Esophagus squamous epithelium (tissue), 5 donors: ENCODE measurements at regions not wholly inside any gene's neighbourhood (a gene's known extent, or its start where the extent isn't known, plus 50 kb on each side); places are given as distances from the start of the nearest gene placed in this dataset.

Experiments
- DNase-seq: peaks from one replicate; lab custom pipeline; 2025; lab: John Stamatoyannopoulos, UW
- H3K27ac ChIP-seq, 4 donors: fragments of 200-600 bp; sonication (generic); one replicate each; pipeline ENCODE4 v1.5.1; 2016 to 2019; ENCODE audit warnings: mild to moderate bottlenecking in 1 of 4
- H3K27me3 ChIP-seq, 4 donors: fragments of 200-600 bp; sonication (generic); 1 replicate in 3 of 4; 2 replicates in 1 of 4; pipeline versions ENCODE4 v1.5.1 to v1.6.0; 2017 to 2021; ENCODE audit warnings: antibody characterized with exemption in 1 of 4
- H3K36me3 ChIP-seq, 3 donors: fragments of 200-600 bp; sonication (generic); one replicate each; pipeline ENCODE4 v1.5.1; 2016 to 2019
- H3K4me1 ChIP-seq, 3 donors: fragments of 200-600 bp; sonication (generic); one replicate each; pipeline ENCODE4 v1.5.1; 2017 to 2019
- H3K4me3 ChIP-seq, 4 donors: fragments of 200-600 bp; sonication (generic); 1 replicate in 3 of 4; 2 replicates in 1 of 4; pipeline ENCODE4 v1.5.1; 2016 to 2019; ENCODE audit warnings: mild to moderate bottlenecking in 2 of 4, moderate library complexity in 1 of 4
- H3K9me3 ChIP-seq, 3 donors: fragments of 200-600 bp; sonication (generic); one replicate each; pipeline ENCODE4 v1.5.1; 2016 to 2019
- CTCF ChIP-seq, 6 experiments: fragments of 450-650 bp in 4 of 6; fragments of 200-600 bp in 2 of 6; sonication (generic) in 2 of 6; IDR thresholded peaks; one replicate each; pipeline ENCODE4 v1.5.1; 2016 to 2019; ENCODE audit warnings: antibody characterized with exemption in 6 of 6, mild to moderate bottlenecking in 4 of 6, moderate library complexity in 4 of 6
- POLR2A ChIP-seq, 4 donors: fragments of 450-650 bp; IDR thresholded peaks; one replicate each; pipeline ENCODE4 v1.6.1; 2017; ENCODE audit warnings: antibody characterized with exemption in 4 of 4, mild to moderate bottlenecking in 4 of 4, moderate library complexity in 3 of 4
- WGBS, 2 donors: methylation state at CpG; one replicate each; pipeline ENCODE4 v1.1.5; 2018; 5-methylcytosine and 5-hydroxymethylcytosine counted together
- intact Hi-C: fragments of 100-400 bp; cut with DNase I; formaldehyde crosslinking; loops from one replicate; pipeline ENCODE4 v1.15.0; 2022
- donor health status: DM: yes; HTN: yes; CAD: no.

- intact Hi-C loops: no loop called here
- no peak for TF ChIP-seq POLR2A (IDR thresholded peaks at IDR 0.05)
- no peak for TF ChIP-seq CTCF (IDR thresholded peaks at IDR 0.05)
- peaks cover 0 to 15% (median 0%) of the 10 kb centered on the region in 3 donors for H3K4me1 ChIP-seq
- H3K27me3 ChIP-seq: no peaks in the 10 kb centered on the region
- 58 to 62% methylated on average over 4 of the region's 4 CpGs for WGBS, 2 donors
- no peaks in the 10 kb centered on the region for H3K36me3 ChIP-seq
- H3K27ac ChIP-seq: no peak overlapping the region
- no peak for DNase-seq
- no peak overlapping the region for H3K4me3 ChIP-seq
- no peaks in the 10 kb centered on the region for H3K9me3 ChIP-seq
Measured at GRCh38 chr6:22399693-22400092, 102.9 kb upstream of the PRL start.

GRCh38 chr6:22401206-22401605 lies 104.4 kb upstream of the PRL start:
- no peaks in the 10 kb centered on the region for H3K9me3 ChIP-seq
- TF ChIP-seq POLR2A (IDR thresholded peaks at IDR 0.05) (no peak), CTCF (IDR thresholded peaks at IDR 0.05) (no peak)
- peaks cover 0 to 15% (median 0%) of the 10 kb centered on the region in 3 donors for H3K4me1 ChIP-seq
- no peaks in the 10 kb centered on the region for H3K36me3 ChIP-seq
- no peak for DNase-seq
- intact Hi-C loops: no loop called here
- H3K27ac ChIP-seq: no peak overlapping the region
- WGBS, 2 donors: 90 to 100% methylated on average over 1 of the region's 1 CpG
- H3K4me3 ChIP-seq: no peak overlapping the region
- no peaks in the 10 kb centered on the region for H3K27me3 ChIP-seq

GRCh38 chr6:22401932-22402331 lies 105.1 kb upstream of the PRL start:
- no peak for TF ChIP-seq POLR2A (IDR thresholded peaks at IDR 0.05)
- TF ChIP-seq CTCF (IDR thresholded peaks at IDR 0.05): no peak
- Histone ChIP-seq H3K27ac (no peak overlapping the region), H3K9me3 (no peaks in the 10 kb centered on the region), H3K36me3 (no peaks in the 10 kb centered on the region), H3K4me1 (peaks cover 0 to 15% (median 0%) of the 10 kb centered on the region in 3 donors), H3K4me3 (no peak overlapping the region), H3K27me3 (no peaks in the 10 kb centered on the region)
- intact Hi-C loops: no loop called here
- DNase-seq: no peak
- 88 to 92% methylated on average over 2 of the region's 2 CpGs for WGBS, 2 donors

GRCh38 chr6:22409486-22409885 lies 112.7 kb upstream of the PRL start:
- Histone ChIP-seq H3K27me3 (no peaks in the 10 kb centered on the region), H3K27ac (no peak overlapping the region), H3K4me1 (peaks cover 0 to 16% (median 5%) of the 10 kb centered on the region in 3 donors), H3K4me3 (no peak overlapping the region), H3K36me3 (no peaks in the 10 kb centered on the region), H3K9me3 (no peaks in the 10 kb centered on the region)
- 85 to 90% methylated on average over 1 of the region's 1 CpG for WGBS, 2 donors
- intact Hi-C loops: no loop called here
- DNase-seq: no peak
- TF ChIP-seq POLR2A (IDR thresholded peaks at IDR 0.05) (no peak), CTCF (IDR thresholded peaks at IDR 0.05) (no peak)

- Histone ChIP-seq H3K4me1 (peaks cover 0 to 17% (median 5%) of the 10 kb centered on the region in 3 donors), H3K27ac (no peak overlapping the region), H3K36me3 (no peaks in the 10 kb centered on the region), H3K4me3 (no peak overlapping the region), H3K9me3 (no peaks in the 10 kb centered on the region), H3K27me3 (no peaks in the 10 kb centered on the region)
- intact Hi-C loops: no loop called here
- DNase-seq: no peak
- 86 to 92% methylated on average over 3 of the region's 3 CpGs for WGBS, 2 donors
- TF ChIP-seq CTCF (IDR thresholded peaks at IDR 0.05) (no peak), POLR2A (IDR thresholded peaks at IDR 0.05) (no peak)
Measured at GRCh38 chr6:22411376-22412105, 114.7 kb upstream of the PRL start.
